NT2/D1 (cell line): ENCODE measurements at regions not wholly inside any gene's neighbourhood (a gene's known extent, or its start where the extent isn't known, plus 50 kb on each side); places are given as distances from the start of the nearest gene placed in this dataset.

Experiments used
- SUZ12 ChIP-seq: IDR thresholded peaks from 2 replicates; pipeline ENCODE4 v1.6.1; 2011; ENCODE audit not compliant: insufficient read length, insufficient read depth; ENCODE audit errors: extremely low read depth
- YY1 ChIP-seq: IDR thresholded peaks from 2 replicates; pipeline ENCODE4 v1.6.1; 2011; ENCODE audit not compliant: insufficient read length, insufficient read depth
- ZNF274 ChIP-seq: IDR thresholded peaks from 2 replicates; pipeline ENCODE4 v1.6.1; 2011; ENCODE audit warnings: mild to moderate bottlenecking, low read depth, low read length

- no peak for TF ChIP-seq YY1
- TF ChIP-seq ZNF274 = no peak
- no peak for TF ChIP-seq SUZ12
These were observed 264.8 kb upstream of the CDH11 start for GRCh38 chr16:65386672-65387071.
